DND-41 (cell line): ENCODE measurements at regions not wholly inside any gene's neighbourhood (a gene's known extent, or its start where the extent isn't known, plus 50 kb on each side); places are given as distances from the start of the nearest gene placed in this dataset.

Source experiments
- ATAC-seq: fragments of 200-7000 bp; cut with Tn5 transposase; 3 replicates; pipeline ENCODE4 v1.9.1; 2021; ENCODE audit warnings: low read depth; ENCODE audit not compliant: insufficient read depth
- DNase-seq: peaks from one replicate; pipeline ENCODE4 v3.0.0-alpha.2; 2020
- H2AFZ ChIP-seq: 2 replicates; pipeline ENCODE4 v1.6.0; 2012; ENCODE audit warnings: low read depth, low read length
- H3K27ac ChIP-seq: 2 replicates; pipeline ENCODE4 v1.5.1; 2012; ENCODE audit warnings: low read length, inconsistent platforms
- H3K27me3 ChIP-seq: fragments of 200-600 bp; sonication (generic); 2 replicates; pipeline ENCODE4 v1.6.0; 2012; ENCODE audit warnings: low read length, mild to moderate bottlenecking, inconsistent platforms; ENCODE audit not compliant: insufficient read depth, poor library complexity
- H3K36me3 ChIP-seq: 2 replicates; pipeline ENCODE4 v1.5.1; 2012; ENCODE audit warnings: low read length, inconsistent platforms; ENCODE audit not compliant: insufficient read depth
- H3K4me1 ChIP-seq: 2 replicates; pipeline ENCODE4 v1.5.1; 2012; ENCODE audit warnings: mild to moderate bottlenecking, low read length; ENCODE audit not compliant: insufficient read depth
- H3K4me2 ChIP-seq: 2 replicates; pipeline ENCODE4 v1.6.0; 2012; ENCODE audit warnings: mild to moderate bottlenecking, moderate library complexity, low read length, inconsistent platforms; ENCODE audit not compliant: insufficient read depth
- H3K4me3 ChIP-seq, 2 experiments: fragments of 200-600 bp in 1 of 2; shearing (Covaris generic) in 1 of 2; 2 replicates each; pipeline ENCODE4 v1.5.1; 2012 to 2016; ENCODE audit warnings: inconsistent platforms in 2 of 2, low read length in 2 of 2, mild to moderate bottlenecking in 2 of 2, low read depth in 1 of 2, moderate library complexity in 1 of 2
- H3K79me2 ChIP-seq: 2 replicates; pipeline ENCODE4 v1.6.0; 2012; ENCODE audit warnings: low read length, inconsistent platforms; ENCODE audit not compliant: insufficient read depth
- H3K9ac ChIP-seq: 2 replicates; pipeline ENCODE4 v1.6.0; 2012; ENCODE audit warnings: low read depth, mild to moderate bottlenecking, inconsistent platforms, low read length, moderate library complexity
- H3K9me3 ChIP-seq: 2 replicates; pipeline ENCODE4 v1.5.1; 2012; ENCODE audit warnings: low read length, moderate library complexity, mild to moderate bottlenecking, inconsistent platforms; ENCODE audit not compliant: insufficient read depth, severe bottlenecking
- H4K20me1 ChIP-seq: 2 replicates; pipeline ENCODE4 v1.6.0; 2012; ENCODE audit warnings: low read length; ENCODE audit not compliant: insufficient read depth
- EZH2 ChIP-seq: IDR thresholded peaks from 3 replicates; pipeline ENCODE4 v1.6.1; 2012; ENCODE audit warnings: borderline replicate concordance, low read depth, mild to moderate bottlenecking, moderate library complexity, low read length, inconsistent platforms; ENCODE audit not compliant: severe bottlenecking
- TF ChIP-seq, protein P1 (sequence below): IDR thresholded peaks from 2 replicates; pipeline ENCODE4 v1.5.1; 2012; ENCODE audit warnings: borderline replicate concordance, low read length, moderate library complexity, mild to moderate bottlenecking; ENCODE audit not compliant: poor library complexity, severe bottlenecking; ENCODE audit errors: extremely low read depth

DNA sequence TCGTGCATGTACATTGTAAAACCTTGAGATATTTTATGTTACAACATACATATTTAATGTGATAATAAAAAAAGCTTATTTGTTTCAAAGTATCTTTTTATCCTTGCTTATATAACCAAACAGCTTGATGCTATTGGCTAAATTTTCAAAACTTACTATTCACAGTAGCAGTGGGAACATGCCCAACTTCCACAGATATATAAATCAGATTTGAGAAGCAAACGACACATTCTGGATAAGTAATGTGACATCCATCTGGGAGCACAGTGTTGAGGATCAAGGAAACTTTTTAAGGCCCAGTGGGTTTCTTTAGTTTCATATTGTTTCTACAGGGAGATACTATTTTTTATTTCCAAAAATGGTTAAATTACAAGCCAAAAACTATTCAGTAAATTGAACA lies 350.7 kb downstream of the SEC23A start:
- Histone ChIP-seq H3K36me3 (no peaks in the 10 kb centered on the region), H3K4me1 (no peaks in the 10 kb centered on the region), H3K9me3 (no peaks in the 10 kb centered on the region), H3K27me3 (peaks cover 8% of the 10 kb centered on the region), H3K4me2 (no peak overlapping the region), H2AFZ (no peak overlapping the region), H3K79me2 (no peaks in the 10 kb centered on the region), H4K20me1 (no peaks in the 10 kb centered on the region), H3K4me3 (no peak overlapping the region), H3K27ac (no peak overlapping the region), H3K9ac (no peak overlapping the region)
- TF ChIP-seq EZH2 = no peak
- TF ChIP-seq, protein P1, sequence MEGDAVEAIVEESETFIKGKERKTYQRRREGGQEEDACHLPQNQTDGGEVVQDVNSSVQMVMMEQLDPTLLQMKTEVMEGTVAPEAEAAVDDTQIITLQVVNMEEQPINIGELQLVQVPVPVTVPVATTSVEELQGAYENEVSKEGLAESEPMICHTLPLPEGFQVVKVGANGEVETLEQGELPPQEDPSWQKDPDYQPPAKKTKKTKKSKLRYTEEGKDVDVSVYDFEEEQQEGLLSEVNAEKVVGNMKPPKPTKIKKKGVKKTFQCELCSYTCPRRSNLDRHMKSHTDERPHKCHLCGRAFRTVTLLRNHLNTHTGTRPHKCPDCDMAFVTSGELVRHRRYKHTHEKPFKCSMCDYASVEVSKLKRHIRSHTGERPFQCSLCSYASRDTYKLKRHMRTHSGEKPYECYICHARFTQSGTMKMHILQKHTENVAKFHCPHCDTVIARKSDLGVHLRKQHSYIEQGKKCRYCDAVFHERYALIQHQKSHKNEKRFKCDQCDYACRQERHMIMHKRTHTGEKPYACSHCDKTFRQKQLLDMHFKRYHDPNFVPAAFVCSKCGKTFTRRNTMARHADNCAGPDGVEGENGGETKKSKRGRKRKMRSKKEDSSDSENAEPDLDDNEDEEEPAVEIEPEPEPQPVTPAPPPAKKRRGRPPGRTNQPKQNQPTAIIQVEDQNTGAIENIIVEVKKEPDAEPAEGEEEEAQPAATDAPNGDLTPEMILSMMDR = no peak
- DNase-seq = no peak
- ATAC-seq = no peak

DNA sequence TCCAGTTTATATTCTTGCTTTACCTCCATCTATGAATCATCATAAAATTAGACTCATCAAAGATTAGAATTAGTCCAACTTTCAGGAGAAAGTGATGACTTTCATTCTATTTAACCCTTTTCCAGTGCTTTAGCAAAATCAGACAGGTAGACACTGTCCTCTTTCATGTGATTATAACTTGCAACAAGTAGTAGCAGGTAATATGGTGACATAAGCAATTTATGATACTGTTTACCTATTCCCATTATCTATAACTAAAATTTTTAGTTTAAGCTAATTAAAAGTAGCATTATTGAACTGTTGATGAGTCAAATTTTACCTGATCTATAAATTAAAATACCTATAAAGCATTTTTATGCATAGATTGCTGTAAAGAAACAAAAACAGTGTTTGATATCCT lies 351.6 kb downstream of the SEC23A start:
- no peak overlapping the region for H2AFZ ChIP-seq
- ATAC-seq = no peak
- H3K79me2 ChIP-seq = no peaks in the 10 kb centered on the region
- H3K36me3 ChIP-seq = no peaks in the 10 kb centered on the region
- H3K4me1 ChIP-seq = no peaks in the 10 kb centered on the region
- TF ChIP-seq, protein P1 = no peak
- TF ChIP-seq EZH2 = no peak
- no peak for DNase-seq
- no peaks in the 10 kb centered on the region for H4K20me1 ChIP-seq
- H3K9ac ChIP-seq = no peak overlapping the region
- H3K4me2 ChIP-seq = no peak overlapping the region
- no peak overlapping the region for H3K27ac ChIP-seq
- H3K9me3 ChIP-seq = no peaks in the 10 kb centered on the region
- peaks cover 8% of the 10 kb centered on the region for H3K27me3 ChIP-seq
- no peak overlapping the region for H3K4me3 ChIP-seq

DNA sequence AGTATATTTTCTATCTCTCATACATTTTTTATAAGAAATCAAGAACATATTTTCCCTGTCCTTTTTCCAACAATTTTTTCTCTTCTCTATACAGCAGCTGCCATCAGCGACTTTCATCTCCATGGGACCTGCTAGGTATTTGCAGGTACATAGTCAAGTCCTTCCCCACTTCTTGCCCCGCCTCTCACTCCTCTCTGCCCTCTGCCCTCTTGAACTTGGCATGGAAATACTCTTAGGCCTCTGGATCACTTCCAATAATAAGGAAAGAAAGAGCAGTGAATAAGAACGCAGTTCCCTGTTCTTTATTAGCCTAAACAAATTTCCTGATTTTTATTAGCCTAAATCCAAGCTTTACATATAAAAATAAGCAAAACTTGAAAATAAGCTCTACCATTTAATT lies 353.1 kb downstream of the SEC23A start:
- H3K4me1 ChIP-seq = no peaks in the 10 kb centered on the region
- no peaks in the 10 kb centered on the region for H3K79me2 ChIP-seq
- peaks cover 8% of the 10 kb centered on the region for H3K27me3 ChIP-seq
- H3K9ac ChIP-seq = no peak overlapping the region
- H3K4me3 ChIP-seq = no peak overlapping the region
- no peaks in the 10 kb centered on the region for H3K9me3 ChIP-seq
- TF ChIP-seq EZH2 = no peak
- TF ChIP-seq, protein P1 = no peak
- H2AFZ ChIP-seq = no peak overlapping the region
- H3K27ac ChIP-seq = no peak overlapping the region
- no peak overlapping the region for H3K4me2 ChIP-seq
- ATAC-seq (no peak), DNase-seq (no peak)
- H4K20me1 ChIP-seq = no peaks in the 10 kb centered on the region
- no peaks in the 10 kb centered on the region for H3K36me3 ChIP-seq

DNA sequence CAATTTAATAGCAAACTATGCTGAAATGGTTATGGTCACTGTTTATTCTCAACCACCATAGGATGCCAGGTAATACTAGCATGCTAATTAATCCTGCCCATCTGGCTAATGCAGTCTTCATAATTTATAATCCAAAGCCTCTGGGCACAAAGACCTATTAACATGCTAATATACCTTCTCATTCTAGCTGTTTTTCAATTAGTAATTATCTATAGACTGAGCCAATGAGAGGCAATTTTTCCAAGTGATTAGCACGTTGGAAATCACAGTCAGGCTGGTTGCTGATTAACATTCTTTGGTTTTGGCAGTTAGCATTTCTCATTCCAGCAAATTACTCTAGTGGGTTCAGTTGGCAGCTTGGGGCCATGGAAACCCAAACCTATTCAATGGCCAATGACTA lies 357.2 kb downstream of the SEC23A start:
- H2AFZ ChIP-seq = no peak overlapping the region
- H3K27me3 ChIP-seq = peaks cover 8% of the 10 kb centered on the region
- no peak overlapping the region for H3K4me2 ChIP-seq
- DNase-seq (no peak), ATAC-seq (no peak)
- no peaks in the 10 kb centered on the region for H3K9me3 ChIP-seq
- H3K4me1 ChIP-seq = no peaks in the 10 kb centered on the region
- H4K20me1 ChIP-seq = no peaks in the 10 kb centered on the region
- no peak overlapping the region for H3K9ac ChIP-seq
- H3K4me3 ChIP-seq = no peak overlapping the region
- no peak overlapping the region for H3K27ac ChIP-seq
- no peaks in the 10 kb centered on the region for H3K79me2 ChIP-seq
- TF ChIP-seq EZH2 = no peak
- TF ChIP-seq, protein P1 = no peak
- no peaks in the 10 kb centered on the region for H3K36me3 ChIP-seq
